ENCODE measurements at regions not wholly inside any gene's neighbourhood (a gene's known extent, or its start where the extent isn't known, plus 50 kb on each side); places are given as distances from the start of the nearest gene placed in this dataset.

DNA sequence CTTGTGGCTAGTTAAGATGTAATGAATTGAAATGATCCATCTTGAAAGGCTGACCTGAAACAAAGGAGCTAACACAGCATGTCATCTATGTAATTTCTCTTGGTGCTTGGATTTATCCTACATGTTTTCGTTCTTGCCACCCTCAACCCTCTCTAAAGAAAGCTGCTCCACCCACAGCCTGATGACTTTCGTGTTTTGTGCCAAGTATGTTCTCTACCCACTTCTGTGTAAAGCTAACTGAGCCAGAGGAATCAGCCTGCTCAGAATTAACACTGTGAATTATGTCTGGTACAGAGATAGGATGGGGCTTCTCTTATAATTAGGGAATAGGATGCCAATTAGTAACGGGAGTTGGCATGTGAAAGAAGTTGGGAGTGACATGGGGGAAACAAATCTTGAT is 67.9 kb upstream of the MLIP start:
- Histone ChIP-seq H3K27ac (ENCODE audit: insufficient read depth, low read length) (no peak overlapping the region), H2AK9ac (replicated peaks; ENCODE audit: low read depth, low read length, poor library complexity) (no peak overlapping the region), H4K8ac (ENCODE audit: low read depth in 2 of 2, low read length in 2 of 2) (no peak overlapping the region), H3K56ac (ENCODE audit: extremely low read depth, insufficient read depth, low read length) (no peak overlapping the region), H4K20me1 (ENCODE audit: insufficient read depth, low read length) (no peaks in the 10 kb centered on the region), H3K79me1 (ENCODE audit: low read depth in 1 of 2, low read length in 2 of 2) (no peaks in the 10 kb centered on the region), H2AFZ (replicated peaks; ENCODE audit: low read length, poor library complexity) (no peak overlapping the region), H3K9me3 (ENCODE audit: control insufficient read depth, insufficient read depth, low read length) (no peaks in the 10 kb centered on the region), H2BK120ac (ENCODE audit: low read depth, low read length) (no peak overlapping the region), H3K4me1 (ENCODE audit: control insufficient read depth, insufficient read depth, low read length) (no peaks in the 10 kb centered on the region), H3K18ac (ENCODE audit: low read depth, low read length) (no peak overlapping the region), H3K23ac (ENCODE audit: low read depth, low read length) (no peak overlapping the region), H3K9me1 (ENCODE audit: insufficient read depth, low read length) (no peaks in the 10 kb centered on the region), H4K91ac (ENCODE audit: insufficient read depth, low read depth, low read length) (no peak overlapping the region), H2BK5ac (ENCODE audit: low read depth, low read length, poor library complexity, severe bottlenecking) (no peak overlapping the region), H3K14ac (replicated peaks; ENCODE audit: low read depth, low read length) (no peak overlapping the region), H3K9ac (ENCODE audit: low read depth, low read length) (no peak overlapping the region), H3K4me3 (ENCODE audit: insufficient read depth, low read depth, low read length) (no peak overlapping the region), H3K4ac (ENCODE audit: low read depth, low read length) (no peak overlapping the region), H3K4me2 (ENCODE audit: low read depth, low read length) (no peak overlapping the region), H2BK15ac (ENCODE audit: low read depth, low read length) (no peak overlapping the region), H3K27me3 (ENCODE audit: control insufficient read depth, insufficient read depth, low read length) (no peaks in the 10 kb centered on the region), H3K36me3 (ENCODE audit: control insufficient read depth, insufficient read depth, low read length) (no peaks in the 10 kb centered on the region), H2AK5ac (ENCODE audit: low read depth, low read length) (no peak overlapping the region), H4K5ac (ENCODE audit: low read depth, low read length) (no peak overlapping the region), H2BK20ac (ENCODE audit: low read depth, low read length) (no peak overlapping the region)
- ATAC-seq (ENCODE audit: low read depth) (no peak), DNase-seq (no peak)
- 100% methylated on average over 1 of the region's 3 CpGs; no CpG with 5 or more reads in 1 of the 2 experiments for WGBS, 2 experiments (ENCODE audit: extremely low coverage in 2 of 2, insufficient read length in 1 of 2)
- ChIA-PET CTCF (no interaction called here), POLR2A (ENCODE audit: unreplicated experiment) (no interaction called here)
- no TSS peak for BruUV-seq (replicated peaks)
- in situ Hi-C loops (cut with MboI; ENCODE audit: low sequenced_read_pairs) (no loop called here), intact Hi-C loops (cut with micrococcal nuclease) (no loop called here), dilution Hi-C loops (cut with HindIII; ENCODE audit: low sequenced_read_pairs, unreplicated experiment) (no loop called here)
- TF ChIP-seq RFX5 (IDR thresholded peaks at IDR 0.05; ENCODE audit: low read depth, low read length) (no peak), SMC3 (IDR thresholded peaks at IDR 0.05; ENCODE audit: low read depth, low read length) (no peak)

Data from IMR-90 (cell line).